Erythroblast (primary cell): ENCODE measurements at regions not wholly inside any gene's neighbourhood (a gene's known extent, or its start where the extent isn't known, plus 50 kb on each side); places are given as distances from the start of the nearest gene placed in this dataset.

Experiments
- GATA1 ChIP-seq: IDR thresholded peaks from 2 replicates; pipeline ENCODE4 v1.6.1; 2011; ENCODE audit warnings: low read depth, mild to moderate bottlenecking, control low read depth, low read length, moderate library complexity
- POLR2A ChIP-seq: IDR thresholded peaks from 2 replicates; pipeline ENCODE4 v1.6.1; 2011; ENCODE audit warnings: mild to moderate bottlenecking, low read length

DNA sequence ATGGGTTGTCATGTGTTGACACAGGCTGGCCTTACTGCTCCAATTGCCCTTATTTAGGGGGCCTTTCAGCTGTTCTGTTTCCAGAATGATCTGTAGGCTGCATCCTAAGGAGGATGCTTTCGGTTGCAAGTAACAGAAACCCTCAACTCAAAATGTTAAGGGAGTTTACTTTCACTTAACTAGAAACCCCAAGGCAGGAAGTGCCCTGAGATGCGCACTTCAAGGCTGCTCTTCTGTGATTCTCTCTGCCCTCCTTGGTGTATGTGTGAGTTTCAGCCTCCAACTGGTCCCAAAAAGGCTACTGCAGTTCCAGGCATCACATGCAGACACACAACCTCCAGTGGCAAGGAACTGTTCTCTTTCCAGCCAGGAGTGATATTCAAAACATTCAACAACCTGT is 97.3 kb upstream of the ATP6AP2 start:
- TF ChIP-seq POLR2A: no peak
- TF ChIP-seq GATA1: no peak
